ENCODE measurements at regions not wholly inside any gene's neighbourhood (a gene's known extent, or its start where the extent isn't known, plus 50 kb on each side); places are given as distances from the start of the nearest gene placed in this dataset.

DNA sequence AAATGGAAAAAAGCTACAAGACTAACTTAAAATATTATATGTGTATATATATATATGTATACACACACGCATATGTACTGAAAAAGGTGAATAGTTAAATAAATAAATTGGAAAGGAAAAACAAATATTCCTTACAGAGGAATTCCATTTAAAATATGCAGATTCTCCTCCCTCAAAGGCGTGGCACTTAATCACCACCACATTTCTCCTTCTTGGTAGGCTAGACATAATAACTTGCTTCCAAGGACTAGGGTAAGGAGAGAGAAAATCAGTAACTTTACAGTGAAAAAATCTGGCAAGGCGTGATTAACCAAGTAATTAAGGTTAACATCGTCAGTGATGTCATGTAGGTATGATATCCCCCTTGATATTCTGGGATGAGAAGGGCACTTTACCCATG, 84.0 kb upstream of the USP25 start:
- Histone ChIP-seq H3K4me2 (ENCODE audit: low read length) (no peak overlapping the region), H3K79me2 (ENCODE audit: insufficient read depth, low read length) (no peaks in the 10 kb centered on the region), H2AFZ (ENCODE audit: low read depth, low read length) (no peak overlapping the region), H3K27ac (ENCODE audit: low read depth, low read length) (no peak overlapping the region), H4K20me1 (ENCODE audit: insufficient read depth, low read length) (no peaks in the 10 kb centered on the region), H3K4me3 (ENCODE audit: insufficient read depth, low read depth, low read length) (no peak overlapping the region), H3K4me1 (ENCODE audit: insufficient read depth, low read length) (no peaks in the 10 kb centered on the region), H3K9ac (ENCODE audit: low read length) (no peak overlapping the region), H3K36me3 (ENCODE audit: insufficient read depth, low read length) (no peaks in the 10 kb centered on the region), H3K9me3 (ENCODE audit: insufficient read depth, low read depth, low read length) (no peaks in the 10 kb centered on the region), H3K27me3 (ENCODE audit: insufficient read depth, low read length) (no peaks in the 10 kb centered on the region)
- TF ChIP-seq, protein P1, sequence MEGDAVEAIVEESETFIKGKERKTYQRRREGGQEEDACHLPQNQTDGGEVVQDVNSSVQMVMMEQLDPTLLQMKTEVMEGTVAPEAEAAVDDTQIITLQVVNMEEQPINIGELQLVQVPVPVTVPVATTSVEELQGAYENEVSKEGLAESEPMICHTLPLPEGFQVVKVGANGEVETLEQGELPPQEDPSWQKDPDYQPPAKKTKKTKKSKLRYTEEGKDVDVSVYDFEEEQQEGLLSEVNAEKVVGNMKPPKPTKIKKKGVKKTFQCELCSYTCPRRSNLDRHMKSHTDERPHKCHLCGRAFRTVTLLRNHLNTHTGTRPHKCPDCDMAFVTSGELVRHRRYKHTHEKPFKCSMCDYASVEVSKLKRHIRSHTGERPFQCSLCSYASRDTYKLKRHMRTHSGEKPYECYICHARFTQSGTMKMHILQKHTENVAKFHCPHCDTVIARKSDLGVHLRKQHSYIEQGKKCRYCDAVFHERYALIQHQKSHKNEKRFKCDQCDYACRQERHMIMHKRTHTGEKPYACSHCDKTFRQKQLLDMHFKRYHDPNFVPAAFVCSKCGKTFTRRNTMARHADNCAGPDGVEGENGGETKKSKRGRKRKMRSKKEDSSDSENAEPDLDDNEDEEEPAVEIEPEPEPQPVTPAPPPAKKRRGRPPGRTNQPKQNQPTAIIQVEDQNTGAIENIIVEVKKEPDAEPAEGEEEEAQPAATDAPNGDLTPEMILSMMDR (IDR thresholded peaks at IDR 0.05; ENCODE audit: insufficient read depth, low read depth, low read length), result no peak
- TF ChIP-seq EZH2 (IDR thresholded peaks at IDR 0.05; ENCODE audit: insufficient read depth, low read length), result no peak
- Mint-ChIP-seq H3K36me3 (ENCODE audit: low read depth, unreplicated experiment) (no peaks in the 10 kb centered on the region), H3K4me3 (ENCODE audit: unreplicated experiment) (no peak overlapping the region), H3K9me3 (ENCODE audit: unreplicated experiment) (no peaks in the 10 kb centered on the region), H3K4me1 (ENCODE audit: low read depth, unreplicated experiment) (no peaks in the 10 kb centered on the region), H3K27me3 (ENCODE audit: low read depth, unreplicated experiment) (peaks cover 2% of the 10 kb centered on the region), H3K27ac (ENCODE audit: unreplicated experiment) (no peak overlapping the region)
- no peak for FAIRE-seq
- no peak for DNase-seq (ENCODE audit: low read depth)

GRCh38 chr21:15650735-15651134, 79.0 kb upstream of the USP25 start:
- no peaks in the 10 kb centered on the region for H3K79me2 ChIP-seq (ENCODE audit: insufficient read depth, low read length)
- H3K4me3 ChIP-seq (ENCODE audit: insufficient read depth, low read depth, low read length), result no peak overlapping the region
- no peaks in the 10 kb centered on the region for H3K4me1 ChIP-seq (ENCODE audit: insufficient read depth, low read length)
- H3K4me3 Mint-ChIP-seq (ENCODE audit: unreplicated experiment), result no peak overlapping the region
- no peaks in the 10 kb centered on the region for H3K4me1 Mint-ChIP-seq (ENCODE audit: low read depth, unreplicated experiment)
- no peak overlapping the region for H3K9ac ChIP-seq (ENCODE audit: low read length)
- no peaks in the 10 kb centered on the region for H3K9me3 Mint-ChIP-seq (ENCODE audit: unreplicated experiment)
- H2AFZ ChIP-seq (ENCODE audit: low read depth, low read length), result no peak overlapping the region
- H3K27me3 Mint-ChIP-seq (ENCODE audit: low read depth, unreplicated experiment), result no peaks in the 10 kb centered on the region
- no peak overlapping the region for H3K27ac Mint-ChIP-seq (ENCODE audit: unreplicated experiment)
- no peaks in the 10 kb centered on the region for H3K36me3 ChIP-seq (ENCODE audit: insufficient read depth, low read length)
- no peaks in the 10 kb centered on the region for H3K9me3 ChIP-seq (ENCODE audit: insufficient read depth, low read depth, low read length)
- DNase-seq (ENCODE audit: low read depth) (no peak), FAIRE-seq (no peak)
- H3K27me3 ChIP-seq (ENCODE audit: insufficient read depth, low read length), result no peaks in the 10 kb centered on the region
- H3K4me2 ChIP-seq (ENCODE audit: low read length), result no peak overlapping the region
- H3K27ac ChIP-seq (ENCODE audit: low read depth, low read length), result no peak overlapping the region
- H3K36me3 Mint-ChIP-seq (ENCODE audit: low read depth, unreplicated experiment), result no peaks in the 10 kb centered on the region
- no peaks in the 10 kb centered on the region for H4K20me1 ChIP-seq (ENCODE audit: insufficient read depth, low read length)
- TF ChIP-seq EZH2 (IDR thresholded peaks at IDR 0.05; ENCODE audit: insufficient read depth, low read length), result no peak
- TF ChIP-seq, protein P1 (IDR thresholded peaks at IDR 0.05; ENCODE audit: insufficient read depth, low read depth, low read length), result no peak

GRCh38 chr21:15651172-15651571, 78.6 kb upstream of the USP25 start:
- Mint-ChIP-seq H3K27me3 (ENCODE audit: low read depth, unreplicated experiment) (no peaks in the 10 kb centered on the region), H3K4me3 (ENCODE audit: unreplicated experiment) (no peak overlapping the region), H3K27ac (ENCODE audit: unreplicated experiment) (no peak overlapping the region), H3K4me1 (ENCODE audit: low read depth, unreplicated experiment) (no peaks in the 10 kb centered on the region), H3K9me3 (ENCODE audit: unreplicated experiment) (no peaks in the 10 kb centered on the region), H3K36me3 (ENCODE audit: low read depth, unreplicated experiment) (no peaks in the 10 kb centered on the region)
- FAIRE-seq, result no peak
- DNase-seq (ENCODE audit: low read depth), result peak; percentile 18
- H3K27me3 ChIP-seq (ENCODE audit: insufficient read depth, low read length), result no peaks in the 10 kb centered on the region
- H3K9ac ChIP-seq (ENCODE audit: low read length), result no peak overlapping the region
- no peaks in the 10 kb centered on the region for H3K36me3 ChIP-seq (ENCODE audit: insufficient read depth, low read length)
- no peak overlapping the region for H2AFZ ChIP-seq (ENCODE audit: low read depth, low read length)
- no peak for TF ChIP-seq EZH2 (IDR thresholded peaks at IDR 0.05; ENCODE audit: insufficient read depth, low read length)
- TF ChIP-seq, protein P1 (IDR thresholded peaks at IDR 0.05; ENCODE audit: insufficient read depth, low read depth, low read length), result no peak
- H3K4me3 ChIP-seq (ENCODE audit: insufficient read depth, low read depth, low read length), result no peak overlapping the region
- no peaks in the 10 kb centered on the region for H3K79me2 ChIP-seq (ENCODE audit: insufficient read depth, low read length)
- H4K20me1 ChIP-seq (ENCODE audit: insufficient read depth, low read length), result no peaks in the 10 kb centered on the region
- H3K4me2 ChIP-seq (ENCODE audit: low read length), result no peak overlapping the region
- H3K4me1 ChIP-seq (ENCODE audit: insufficient read depth, low read length), result no peaks in the 10 kb centered on the region
- H3K9me3 ChIP-seq (ENCODE audit: insufficient read depth, low read depth, low read length), result no peaks in the 10 kb centered on the region
- H3K27ac ChIP-seq (ENCODE audit: low read depth, low read length), result no peak overlapping the region

All from astrocyte (in vitro differentiated cells and primary cell).